HUES48 (cell line): ENCODE measurements at regions not wholly inside any gene's neighbourhood (a gene's known extent, or its start where the extent isn't known, plus 50 kb on each side); places are given as distances from the start of the nearest gene placed in this dataset.
"Not testable (repeated sequence)": the region's sequence is repeated elsewhere in the genome, so short reads cannot be mapped to it uniquely, and the experiment has no call there.

ENCODE experiments used
- H3K27ac ChIP-seq: one replicate; pipeline ENCODE4 v1.7.0; 2013; ENCODE audit warnings: low read depth, low read length, inconsistent platforms
- H3K27me3 ChIP-seq: 2 replicates; pipeline ENCODE4 v1.6.1; 2013; ENCODE audit warnings: mild to moderate bottlenecking, low read length; ENCODE audit not compliant: control insufficient read depth, insufficient read depth
- H3K36me3 ChIP-seq: 2 replicates; pipeline ENCODE4 v1.6.1; 2013; ENCODE audit warnings: low read length; ENCODE audit not compliant: control insufficient read depth, insufficient read depth
- H3K4me1 ChIP-seq: 2 replicates; pipeline ENCODE4 v1.6.1; 2013; ENCODE audit warnings: mild to moderate bottlenecking, low read length; ENCODE audit not compliant: control insufficient read depth, insufficient read depth
- H3K4me3 ChIP-seq: 2 replicates; pipeline ENCODE4 v1.5.1; 2013; ENCODE audit warnings: mild to moderate bottlenecking, low read depth, low read length
- H3K9ac ChIP-seq: 2 replicates; pipeline ENCODE4 v1.6.1; 2013; ENCODE audit warnings: mild to moderate bottlenecking, low read depth, low read length, moderate library complexity
- H3K9me3 ChIP-seq: 2 replicates; pipeline ENCODE4 v1.6.1; 2013; ENCODE audit warnings: low read length; ENCODE audit not compliant: control insufficient read depth, insufficient read depth

DNA sequence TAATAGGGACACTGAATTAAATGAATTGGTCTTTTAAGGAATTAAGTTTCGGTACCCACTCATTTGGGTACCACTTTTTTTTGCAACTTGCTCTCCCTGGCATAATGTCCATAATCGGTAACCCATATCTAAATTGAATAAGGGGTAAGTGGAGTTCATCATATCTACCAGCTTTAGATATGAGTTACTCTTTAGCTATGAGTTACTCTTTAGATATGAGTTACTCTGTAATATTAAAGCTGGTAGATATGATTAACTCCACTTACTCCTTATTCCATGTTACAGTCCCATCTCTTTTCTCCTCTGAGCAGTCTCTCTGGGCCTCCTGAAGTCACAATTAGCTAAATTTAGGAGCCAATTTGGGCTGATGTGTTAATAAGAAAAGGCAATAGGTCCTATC is 85.7 kb downstream of the TEX13C start:
- Histone ChIP-seq H3K4me1 (peaks cover 7% of the 10 kb centered on the region; the same call in 1 of the 2 replicates), H3K9me3 (no peaks in the 10 kb centered on the region), H3K36me3 (peaks cover 4% of the 10 kb centered on the region)

DNA sequence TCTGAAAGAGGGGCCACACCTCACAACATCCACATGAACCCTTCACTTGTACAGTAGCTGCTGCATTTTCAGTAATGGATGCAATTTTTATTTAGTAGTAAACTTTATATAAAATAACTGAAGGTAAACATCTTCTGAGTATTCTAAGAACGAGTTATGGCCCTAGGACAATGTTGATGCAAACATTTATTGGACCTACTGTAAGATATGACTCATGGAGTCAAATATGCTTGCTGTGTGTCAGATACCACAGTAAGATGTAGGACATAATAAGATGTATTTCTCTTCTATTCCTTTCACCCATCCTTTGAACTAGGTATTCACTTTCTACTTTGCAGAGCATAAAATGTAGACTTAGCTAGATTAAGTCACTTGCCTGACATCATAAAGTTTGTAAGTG is 87.6 kb downstream of the TEX13C start:
- H3K9ac ChIP-seq = no peak overlapping the region
- H3K36me3 ChIP-seq = no peaks in the 10 kb centered on the region; the same call in 1 of the 2 replicates
- H3K9me3 ChIP-seq = no peaks in the 10 kb centered on the region
- H3K27me3 ChIP-seq = no peaks in the 10 kb centered on the region
- H3K4me3 ChIP-seq = no peak overlapping the region
- no peak overlapping the region for H3K27ac ChIP-seq
- peaks cover 7% of the 10 kb centered on the region; the same call in 1 of the 2 replicates for H3K4me1 ChIP-seq

More for the DNA sequence above, 85.7 kb downstream of the TEX13C start:
- no peak overlapping the region for H3K27ac ChIP-seq
- no peaks in the 10 kb centered on the region for H3K27me3 ChIP-seq
- no peak overlapping the region for H3K9ac ChIP-seq
- no peak overlapping the region for H3K4me3 ChIP-seq

- H3K4me3 ChIP-seq = no peak overlapping the region
- H3K27me3 ChIP-seq = no peaks in the 10 kb centered on the region
- no peaks in the 10 kb centered on the region for H3K36me3 ChIP-seq
- H3K9ac ChIP-seq = no peak overlapping the region
- no peak overlapping the region for H3K27ac ChIP-seq
- H3K4me1 ChIP-seq = no peaks in the 10 kb centered on the region
- 0 out of 2 replicates have a peak, but pooled peaks cover 2% of the 10 kb centered on the region for H3K9me3 ChIP-seq
Measured at GRCh38 chrX:125420809-125421208, 101.1 kb downstream of the TEX13C start.

DNA sequence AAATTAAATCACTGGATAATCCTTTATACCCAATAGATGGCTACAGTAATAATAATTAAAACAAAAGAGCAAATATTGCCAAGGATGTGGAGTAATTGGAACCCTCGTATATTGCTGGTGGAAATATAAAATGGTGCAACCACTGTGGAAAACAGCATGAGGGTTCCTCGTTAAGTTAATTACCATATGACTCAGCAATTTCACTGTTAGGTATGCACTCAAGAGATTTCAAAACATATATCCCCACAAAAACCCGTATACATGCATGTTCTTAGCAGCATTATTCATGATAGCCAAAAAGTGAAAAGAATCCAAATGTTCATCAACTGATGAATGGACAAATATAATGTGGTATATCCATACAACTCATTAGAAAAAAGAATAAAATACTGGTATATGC is 103.3 kb downstream of the TEX13C start:
- no peaks in the 10 kb centered on the region for H3K36me3 ChIP-seq
- no peak overlapping the region for H3K4me3 ChIP-seq
- 0 out of 2 replicates have a peak, but pooled peaks cover 2% of the 10 kb centered on the region for H3K9me3 ChIP-seq
- H3K27me3 ChIP-seq = no peaks in the 10 kb centered on the region
- no peak overlapping the region for H3K27ac ChIP-seq
- no peak overlapping the region for H3K9ac ChIP-seq
- H3K4me1 ChIP-seq = no peaks in the 10 kb centered on the region

GRCh38 chrX:125424536-125424935 is 104.9 kb downstream of the TEX13C start:
- 0 out of 2 replicates have a peak, but pooled peaks cover 2% of the 10 kb centered on the region for H3K9me3 ChIP-seq
- no peaks in the 10 kb centered on the region for H3K36me3 ChIP-seq
- H3K27ac ChIP-seq = no peak overlapping the region
- no peak overlapping the region for H3K4me3 ChIP-seq
- no peaks in the 10 kb centered on the region for H3K4me1 ChIP-seq
- no peaks in the 10 kb centered on the region for H3K27me3 ChIP-seq
- no peak overlapping the region for H3K9ac ChIP-seq

- no peaks in the 10 kb centered on the region; the same call in none of the 2 replicates for H3K27me3 ChIP-seq
- no peaks in the 10 kb centered on the region for H3K4me1 ChIP-seq
- no peak overlapping the region for H3K9ac ChIP-seq
- H3K4me3 ChIP-seq = no peak overlapping the region
- H3K36me3 ChIP-seq = no peaks in the 10 kb centered on the region
- H3K9me3 ChIP-seq = peaks cover 24% of the 10 kb centered on the region
- no peak overlapping the region for H3K27ac ChIP-seq
Measured at GRCh38 chrX:125436855-125437254, 117.2 kb downstream of the TEX13C start.

DNA sequence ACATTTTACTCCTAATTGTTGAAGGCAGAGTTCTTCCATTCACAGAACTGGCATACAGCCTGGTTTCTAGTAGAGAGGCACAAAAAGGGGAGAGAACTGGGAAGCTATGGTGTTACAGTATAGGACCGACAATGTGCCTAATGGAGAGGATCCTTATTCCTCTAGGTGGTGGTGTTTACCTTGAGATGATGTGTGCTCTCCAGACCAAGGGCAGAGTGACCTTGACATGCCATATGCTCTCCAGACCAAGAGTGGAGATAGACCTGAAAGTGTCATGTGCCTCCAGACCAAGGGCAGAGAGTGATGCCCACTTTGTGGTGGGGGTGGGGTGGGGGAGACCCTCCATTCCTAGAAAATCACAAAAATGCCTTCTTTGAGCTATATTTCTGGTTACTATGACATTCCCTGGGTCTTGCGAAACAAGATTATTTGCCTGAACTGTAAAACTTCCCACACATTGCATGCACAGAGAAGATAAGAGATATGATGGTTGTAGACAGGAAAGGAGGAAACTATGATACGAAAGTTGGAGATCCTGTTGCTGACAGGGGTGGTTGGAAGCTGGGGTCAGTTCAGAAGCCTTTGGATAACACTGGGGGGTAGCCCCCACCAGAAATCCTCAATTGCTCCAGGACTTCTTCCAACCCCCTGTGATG is 119.7 kb downstream of the TEX13C start:
- no peaks in the 10 kb centered on the region; the same call in 1 of the 2 replicates for H3K9me3 ChIP-seq
- H3K4me1 ChIP-seq = no peaks in the 10 kb centered on the region
- no peak overlapping the region for H3K27ac ChIP-seq
- no peaks in the 10 kb centered on the region for H3K36me3 ChIP-seq
- H3K4me3 ChIP-seq = no peak overlapping the region
- no peaks in the 10 kb centered on the region; the same call in none of the 2 replicates for H3K27me3 ChIP-seq
- H3K9ac ChIP-seq = no peak overlapping the region

GRCh38 chrX:125444659-125445058 is 125.0 kb downstream of the TEX13C start:
- H3K4me1 ChIP-seq = no peaks in the 10 kb centered on the region
- no peaks in the 10 kb centered on the region for H3K36me3 ChIP-seq
- no peaks in the 10 kb centered on the region; the same call in 1 of the 2 replicates for H3K27me3 ChIP-seq
- H3K9me3 ChIP-seq = peaks cover 3% of the 10 kb centered on the region; the same call in 1 of the 2 replicates
- H3K27ac ChIP-seq = no peak overlapping the region
- no peak overlapping the region for H3K4me3 ChIP-seq
- H3K9ac ChIP-seq = no peak overlapping the region

- Histone ChIP-seq H3K4me3 (no peak overlapping the region), H3K27ac (no peak overlapping the region), H3K36me3 (no peaks in the 10 kb centered on the region), H3K4me1 (no peaks in the 10 kb centered on the region), H3K27me3 (no peaks in the 10 kb centered on the region), H3K9me3 (no peaks in the 10 kb centered on the region), H3K9ac (no peak overlapping the region)
Measured at GRCh38 chrX:125475482-125475881, 155.8 kb downstream of the TEX13C start.

DNA sequence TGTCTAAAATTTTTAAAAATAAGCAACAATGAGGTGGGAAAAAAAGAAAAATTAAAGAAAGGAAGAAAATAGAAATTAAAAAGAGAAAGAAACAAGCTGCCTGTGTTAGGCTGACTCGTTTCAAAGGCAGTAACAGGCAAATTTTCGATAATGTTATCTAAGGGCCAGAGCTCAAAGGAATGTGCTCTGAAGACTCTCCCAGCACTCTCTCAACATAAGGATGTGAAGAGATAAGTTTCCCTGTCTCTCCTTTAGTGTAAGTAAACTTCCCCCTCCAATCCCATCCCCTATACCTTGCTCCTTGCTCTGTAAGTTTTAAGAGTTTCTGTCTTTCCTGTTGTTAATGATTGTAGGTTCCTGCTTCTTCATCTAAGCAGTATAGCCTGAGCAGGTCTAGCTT is 172.8 kb downstream of the TEX13C start:
- H3K4me1 ChIP-seq = 0 out of 2 replicates have a peak, but pooled peaks cover 4% of the 10 kb centered on the region
- no peaks in the 10 kb centered on the region for H3K27me3 ChIP-seq
- no peak overlapping the region for H3K9ac ChIP-seq
- peak overlapping the region; percentile 40 for H3K27ac ChIP-seq
- no peak overlapping the region for H3K4me3 ChIP-seq
- no peaks in the 10 kb centered on the region for H3K36me3 ChIP-seq
- no peaks in the 10 kb centered on the region for H3K9me3 ChIP-seq

- not testable (repeated sequence) for H3K9ac ChIP-seq, H3K27me3 ChIP-seq, H3K4me1 ChIP-seq, H3K9me3 ChIP-seq, H3K36me3 ChIP-seq, H3K4me3 ChIP-seq
- H3K27ac ChIP-seq = peak overlapping the region; percentile 40
Measured at GRCh38 chrX:125493004-125493403, 173.3 kb downstream of the TEX13C start.
